Kidney tubule cell (primary cell): ENCODE measurements at regions not wholly inside any gene's neighbourhood (a gene's known extent, or its start where the extent isn't known, plus 50 kb on each side); places are given as distances from the start of the nearest gene placed in this dataset.
"Not testable (repeated sequence)": the region's sequence is repeated elsewhere in the genome, so short reads cannot be mapped to it uniquely, and the experiment has no call there.

Experiments
- DNase-seq: peaks from one replicate; pipeline ENCODE4 v3.0.0-alpha.2; 2018; ENCODE audit warnings: low spot score

DNA sequence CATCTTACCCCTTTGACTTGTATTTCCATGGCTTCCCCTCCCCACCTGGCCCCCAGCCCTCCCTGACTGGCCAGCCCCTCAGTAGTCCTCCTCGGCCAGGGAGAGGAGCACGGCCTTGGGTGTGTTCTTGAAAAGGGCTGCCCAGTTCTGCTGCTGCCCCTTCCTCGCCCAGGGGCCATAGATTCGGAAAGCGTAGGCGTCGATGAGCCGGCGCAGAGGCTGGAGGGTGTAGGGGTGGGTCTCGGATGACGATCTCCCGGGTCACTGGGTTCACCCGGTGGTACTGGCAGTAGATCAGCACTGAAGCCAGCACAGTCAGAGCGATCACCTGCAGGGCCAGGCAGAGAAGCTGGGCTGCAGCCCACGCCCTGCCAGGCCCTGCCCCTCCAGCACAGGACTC lies 71.7 kb downstream of the ZNF479 start:
- not testable (repeated sequence) for DNase-seq

GRCh38 chr7:57016341-57016740 lies 115.9 kb downstream of the ZNF479 start:
- DNase-seq, result not testable (repeated sequence)

DNA sequence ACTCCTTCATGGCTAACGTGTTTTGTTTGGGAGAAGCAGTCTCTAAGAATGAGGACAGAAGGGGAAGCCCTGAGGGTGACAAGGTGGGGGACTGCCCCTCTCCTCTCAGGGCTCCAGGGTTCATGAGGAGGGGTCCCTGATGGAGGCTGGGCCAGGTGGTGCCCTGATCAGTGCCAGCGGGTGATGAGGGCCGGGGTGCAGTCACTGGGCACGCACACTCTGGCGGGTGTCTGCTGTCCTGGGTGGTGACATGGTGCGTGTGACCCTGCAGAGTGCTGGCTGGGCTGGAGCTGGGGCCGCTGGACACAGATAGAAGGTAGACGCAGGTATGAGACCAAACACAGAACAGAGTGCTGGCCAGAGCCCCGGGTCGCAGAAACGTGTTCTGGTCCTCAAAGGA lies 118.5 kb downstream of the ZNF479 start:
- not testable (repeated sequence) for DNase-seq

DNA sequence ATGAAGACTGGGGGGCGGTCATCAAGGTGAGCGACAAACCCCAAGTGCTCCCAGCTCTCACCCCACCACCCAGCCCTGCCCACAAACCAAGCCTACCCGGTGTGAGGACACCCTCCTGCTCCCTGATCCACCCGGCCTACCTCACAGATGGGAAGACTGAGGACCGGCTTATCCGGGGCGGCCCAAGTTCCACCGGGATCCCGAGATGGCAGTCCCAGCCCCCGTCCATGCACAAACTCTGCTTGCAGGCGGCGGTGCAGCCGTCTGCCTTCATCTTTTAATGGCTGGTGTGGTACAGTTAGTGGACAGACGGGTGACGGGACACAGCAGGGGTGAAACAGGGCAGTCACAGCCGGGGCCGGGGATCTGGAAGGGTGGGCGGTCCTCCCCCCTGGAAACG lies 119.3 kb downstream of the ZNF479 start:
- not testable (repeated sequence) for DNase-seq

DNA sequence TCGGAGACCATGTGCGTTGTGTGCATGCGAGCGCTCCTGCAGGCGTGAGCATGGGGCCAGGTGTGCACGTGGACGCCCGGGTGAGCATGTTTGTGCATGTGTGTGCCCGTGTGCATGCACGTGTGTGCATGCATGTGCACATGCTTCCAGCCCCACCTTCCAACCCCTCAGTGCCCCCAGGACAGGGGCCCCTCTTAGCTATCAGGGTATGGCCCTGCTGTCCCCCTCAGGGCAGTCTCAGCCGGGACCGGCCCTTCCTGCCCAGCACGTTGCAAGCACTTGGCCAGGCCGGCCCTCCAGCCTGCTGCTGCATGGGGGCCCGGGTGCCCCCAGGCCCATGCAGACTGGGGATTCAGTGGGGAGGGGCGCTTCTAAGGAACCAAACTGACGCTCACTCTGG lies 123.0 kb downstream of the ZNF479 start:
- not testable (repeated sequence) for DNase-seq

- not testable (repeated sequence) for DNase-seq
Measured at GRCh38 chr7:57005974-57006373, 126.3 kb downstream of the ZNF479 start.

GRCh38 chr7:57003821-57004220 lies 128.4 kb downstream of the ZNF479 start:
- DNase-seq, result not testable (repeated sequence)

- DNase-seq, result not testable (repeated sequence)
Measured at GRCh38 chr7:57001926-57002325, 130.3 kb downstream of the ZNF479 start.

DNA sequence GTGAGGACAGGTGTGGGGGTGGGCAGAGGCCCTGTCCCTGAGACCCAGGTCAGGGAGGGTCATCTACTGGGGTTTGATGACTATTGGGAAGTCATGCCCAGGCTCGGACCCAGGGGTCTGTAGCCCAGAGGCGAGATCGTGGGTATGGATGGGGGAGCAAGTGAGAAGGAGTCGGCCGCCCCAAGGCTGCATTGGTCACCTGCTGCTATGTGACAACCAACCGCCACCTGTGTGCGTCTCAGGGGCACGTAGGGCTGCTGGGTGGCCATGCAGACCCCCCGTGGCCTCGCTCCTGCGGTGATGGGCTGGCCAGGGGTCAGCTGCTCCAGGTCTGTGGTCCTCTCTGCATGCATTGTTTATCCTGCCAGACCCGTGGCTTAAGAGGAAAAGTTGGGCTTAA lies 138.5 kb downstream of the ZNF479 start:
- not testable (repeated sequence) for DNase-seq

- DNase-seq, result not testable (repeated sequence)
Measured at GRCh38 chr7:56957737-56958408, 174.4 kb downstream of the ZNF479 start.

GRCh38 chr7:56957086-56957485 lies 175.2 kb downstream of the ZNF479 start:
- DNase-seq, result not testable (repeated sequence)

GRCh38 chr7:56948390-56949379 lies 183.6 kb downstream of the ZNF479 start:
- DNase-seq, result not testable (repeated sequence)

DNA sequence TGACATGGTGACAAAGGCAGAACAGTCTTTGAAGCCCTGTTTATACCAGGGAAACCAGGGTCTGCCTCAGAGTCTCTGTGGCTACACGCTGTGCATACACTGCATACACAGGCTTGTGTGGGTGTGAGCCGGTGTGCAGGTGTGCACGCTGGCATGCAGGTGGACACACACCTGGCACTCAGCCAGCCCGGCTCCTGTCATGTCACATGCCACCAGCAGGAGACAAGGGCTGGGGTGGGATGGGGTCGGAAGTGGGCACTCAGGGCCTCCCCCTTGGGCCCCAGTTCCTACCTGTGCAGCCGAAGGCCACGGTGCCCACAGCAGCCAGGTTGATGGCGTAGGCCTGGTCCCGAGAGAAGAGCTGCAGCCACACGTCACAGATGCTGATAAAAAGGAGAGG lies 192.2 kb downstream of the ZNF479 start:
- DNase-seq, result peak; percentile 0

DNA sequence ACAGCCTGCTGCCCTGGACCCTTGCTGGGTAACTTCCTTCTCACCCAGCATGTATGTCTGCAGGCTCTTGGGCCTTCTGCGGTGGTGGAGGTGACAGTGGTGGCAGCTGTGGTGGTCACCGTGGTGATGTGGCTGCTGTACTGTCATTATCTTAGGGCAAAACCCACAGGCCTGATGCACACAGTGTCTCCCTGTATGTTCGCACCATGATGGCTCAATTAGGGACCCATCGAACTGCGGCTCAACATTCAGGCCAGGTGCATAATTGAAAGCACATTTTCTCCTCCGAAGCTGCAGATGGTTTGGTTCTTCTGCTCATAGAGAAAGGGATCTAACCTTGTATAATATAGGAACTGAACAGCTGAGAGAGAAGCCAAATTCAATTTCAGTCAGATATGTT lies 208.3 kb downstream of the ZNF479 start:
- not testable (repeated sequence) for DNase-seq

DNA sequence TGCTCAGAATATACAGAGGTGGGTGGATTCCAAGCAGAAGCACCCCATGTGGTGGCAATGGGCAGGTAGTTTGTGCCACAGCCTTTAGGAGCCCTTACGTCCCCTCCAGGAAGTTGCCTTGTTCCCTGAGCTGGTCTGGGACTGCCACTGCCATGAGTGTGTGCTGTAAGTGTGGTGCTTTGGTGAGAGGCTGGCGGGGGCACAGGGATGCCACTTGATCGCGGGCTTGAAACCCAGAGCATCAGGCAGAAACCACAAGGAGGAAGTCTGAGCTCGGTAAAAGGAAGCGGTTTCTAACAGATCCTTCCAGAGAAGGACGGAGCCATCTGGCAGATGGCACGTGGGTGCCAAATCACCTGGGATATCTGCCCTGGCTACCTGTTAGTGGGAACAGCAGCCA lies 221.3 kb downstream of the ZNF479 start:
- not testable (repeated sequence) for DNase-seq

- DNase-seq, result not testable (repeated sequence)
Measured at GRCh38 chr7:56889454-56889853, 242.8 kb downstream of the ZNF479 start.

GRCh38 chr7:56885132-56885531 lies 247.1 kb downstream of the ZNF479 start:
- not testable (repeated sequence) for DNase-seq

DNA sequence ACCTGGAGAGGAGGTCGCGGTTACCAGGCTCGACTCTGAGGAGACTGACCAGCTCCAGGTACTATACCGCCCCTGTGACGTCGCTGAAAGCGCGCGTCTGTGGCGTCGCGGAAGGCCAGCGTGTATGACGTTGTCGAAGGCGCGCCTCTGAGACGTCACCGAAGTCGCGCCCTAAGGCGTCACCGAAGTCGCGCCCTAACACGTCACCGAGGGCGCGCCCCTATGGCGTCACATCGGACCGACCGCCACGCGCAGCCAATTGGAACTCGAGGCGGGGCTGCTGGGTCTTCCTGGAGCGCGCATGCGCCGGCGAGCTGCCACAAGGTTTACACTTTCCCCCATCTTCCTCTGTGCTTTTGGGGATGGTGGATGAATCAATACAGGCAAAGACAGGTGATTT lies 249.9 kb downstream of the ZNF479 start:
- not testable (repeated sequence) for DNase-seq
